Activated CD8-positive, alpha-beta T cell treated with anti-CD3 and anti-CD28 coated beads for 36 hours (primary cell): ENCODE measurements at regions not wholly inside any gene's neighbourhood (a gene's known extent, or its start where the extent isn't known, plus 50 kb on each side); places are given as distances from the start of the nearest gene placed in this dataset.
"Not testable (repeated sequence)": the region's sequence is repeated elsewhere in the genome, so short reads cannot be mapped to it uniquely, and the experiment has no call there.

Experiments used
- ATAC-seq: fragments of 200-7000 bp; cut with Tn5 transposase; one replicate; pipeline ENCODE4 v1.10.0; 2021; ENCODE audit warnings: mild to moderate bottlenecking, moderate library complexity
- CTCF ChIA-PET: fragments of 350-600 bp; sonication (Branson Sonifier 250); formaldehyde crosslinking; loops from one replicate; lab custom pipeline; 2021; ENCODE audit warnings: antibody characterized with exemption; lab: Charles Lee
- POLR2A ChIA-PET: fragments of 350-600 bp; sonication (Branson Sonifier 250); formaldehyde crosslinking; loops from one replicate; lab custom pipeline; 2021; ENCODE audit warnings: antibody characterized with exemption; lab: Charles Lee
- DNase-seq: peaks from one replicate; pipeline ENCODE4 v3.0.0-alpha.2; 2020
- H3K27ac Mint-ChIP-seq: one replicate; pipeline ENCODE4 v1.8.0; 2021; ENCODE audit warnings: mild to moderate bottlenecking, mixed read lengths
- H3K27me3 Mint-ChIP-seq: one replicate; pipeline ENCODE4 v1.8.0; 2021; ENCODE audit warnings: mixed read lengths
- H3K36me3 Mint-ChIP-seq: one replicate; pipeline ENCODE4 v1.8.0; 2021; ENCODE audit warnings: low read depth, mixed read lengths
- H3K4me1 Mint-ChIP-seq: one replicate; pipeline ENCODE4 v1.8.0; 2021; ENCODE audit warnings: low read depth, mixed read lengths
- H3K4me3 Mint-ChIP-seq: one replicate; pipeline ENCODE4 v1.8.0; 2021; ENCODE audit warnings: mild to moderate bottlenecking, moderate library complexity, mixed read lengths
- H3K9me3 Mint-ChIP-seq: one replicate; pipeline ENCODE4 v1.8.0; 2021; ENCODE audit warnings: mixed read lengths
- CTCF ChIP-seq: fragments of 200-600 bp; IDR thresholded peaks from one replicate; pipeline ENCODE4 v1.8.0; 2022; ENCODE audit warnings: antibody characterized with exemption, mild to moderate bottlenecking
- intact Hi-C: fragments of 100-400 bp; cut with micrococcal nuclease; formaldehyde crosslinking; loops from one replicate; pipeline ENCODE4 v1.10.0; 2022

GRCh38 chr14:45891417-45892080, 638.5 kb upstream of the MIS18BP1 start:
- intact Hi-C loops, result no loop called here
- H3K27ac Mint-ChIP-seq, result no peak overlapping the region
- ATAC-seq (no peak), DNase-seq (no peak)
- no peaks in the 10 kb centered on the region for H3K27me3 Mint-ChIP-seq
- TF ChIP-seq CTCF, result no peak
- H3K4me3 Mint-ChIP-seq, result no peak overlapping the region
- H3K36me3 Mint-ChIP-seq, result no peaks in the 10 kb centered on the region
- POLR2A ChIA-PET, result no interaction called here
- CTCF ChIA-PET, result no interaction called here
- H3K4me1 Mint-ChIP-seq, result no peaks in the 10 kb centered on the region
- peaks cover 9% of the 10 kb centered on the region for H3K9me3 Mint-ChIP-seq

GRCh38 chr14:45888766-45889285, 635.8 kb upstream of the MIS18BP1 start:
- H3K27me3 Mint-ChIP-seq, POLR2A ChIA-PET, H3K36me3 Mint-ChIP-seq, H3K9me3 Mint-ChIP-seq, ATAC-seq, DNase-seq, H3K4me3 Mint-ChIP-seq, H3K4me1 Mint-ChIP-seq, H3K27ac Mint-ChIP-seq, intact Hi-C loops, CTCF ChIA-PET: not testable (repeated sequence)

- DNase-seq, result no peak
- H3K36me3 Mint-ChIP-seq, result no peaks in the 10 kb centered on the region
- no peaks in the 10 kb centered on the region for H3K4me1 Mint-ChIP-seq
- no peaks in the 10 kb centered on the region for H3K27me3 Mint-ChIP-seq
- no peak overlapping the region for H3K27ac Mint-ChIP-seq
- intact Hi-C loops, result no loop called here
- ATAC-seq, result no peak
- CTCF ChIA-PET, result no interaction called here
- no peak overlapping the region for H3K4me3 Mint-ChIP-seq
- POLR2A ChIA-PET, result no interaction called here
- TF ChIP-seq CTCF, result no peak
- H3K9me3 Mint-ChIP-seq, result peaks cover 5% of the 10 kb centered on the region
Observed at GRCh38 chr14:45877981-45878380, 625.0 kb upstream of the MIS18BP1 start.

- CTCF ChIA-PET, result interaction anchor here (1.6 kb wide), 1 partner anchor 17 kb away, joined by 3 read pairs; no protein-coding TSS in a partner anchor
- TF ChIP-seq CTCF, result no peak
- no peaks in the 10 kb centered on the region for H3K36me3 Mint-ChIP-seq
Observed at GRCh38 chr14:45868863-45869262, 615.9 kb upstream of the MIS18BP1 start.

GRCh38 chr14:45868377-45868776, 615.4 kb upstream of the MIS18BP1 start:
- no peaks in the 10 kb centered on the region for H3K27me3 Mint-ChIP-seq
- ChIA-PET POLR2A (no interaction called here), CTCF (interaction anchor here (1.6 kb wide), 1 partner anchor 17 kb away, joined by 3 read pairs; no protein-coding TSS in a partner anchor)
- H3K4me3 Mint-ChIP-seq, result no peak overlapping the region
- ATAC-seq (no peak), DNase-seq (no peak)
- peaks cover 28% of the 10 kb centered on the region for H3K9me3 Mint-ChIP-seq
- no peak for TF ChIP-seq CTCF
- H3K27ac Mint-ChIP-seq, result no peak overlapping the region
- H3K4me1 Mint-ChIP-seq, result no peaks in the 10 kb centered on the region
- intact Hi-C loops, result no loop called here
- no peaks in the 10 kb centered on the region for H3K36me3 Mint-ChIP-seq

More at GRCh38 chr14:45868863-45869262, 615.9 kb upstream of the MIS18BP1 start:
- no peak overlapping the region for H3K27ac Mint-ChIP-seq
- no peak for DNase-seq
- H3K4me3 Mint-ChIP-seq, result no peak overlapping the region
- intact Hi-C loops, result no loop called here
- ATAC-seq, result no peak
- no peaks in the 10 kb centered on the region for H3K4me1 Mint-ChIP-seq
- peaks cover 29% of the 10 kb centered on the region for H3K9me3 Mint-ChIP-seq
- POLR2A ChIA-PET, result no interaction called here
- H3K27me3 Mint-ChIP-seq, result no peaks in the 10 kb centered on the region
